H9 (cell line): ENCODE measurements at regions not wholly inside any gene's neighbourhood (a gene's known extent, or its start where the extent isn't known, plus 50 kb on each side); places are given as distances from the start of the nearest gene placed in this dataset.

Experiments
- DNase-seq: peaks from one replicate; pipeline ENCODE4 v3.0.0-alpha.2; 2017
- H2AFZ ChIP-seq: one replicate; pipeline ENCODE4 v1.6.1; 2013; ENCODE audit warnings: mild to moderate bottlenecking, low read length, control low read depth, moderate library complexity
- H2AK5ac ChIP-seq: 2 replicates; pipeline ENCODE4 v1.6.1; 2013; ENCODE audit warnings: low read length, control low read depth, mixed read lengths; ENCODE audit not compliant: insufficient read length
- H2BK120ac ChIP-seq: one replicate; pipeline ENCODE4 v1.6.1; 2013; ENCODE audit warnings: low read depth, mild to moderate bottlenecking, low read length, control low read depth, inconsistent platforms; ENCODE audit not compliant: poor library complexity, severe bottlenecking
- H2BK12ac ChIP-seq: 2 replicates; pipeline ENCODE4 v1.6.1; 2013; ENCODE audit warnings: low read length, control low read depth, mixed read lengths, low read depth; ENCODE audit not compliant: insufficient read length
- H2BK15ac ChIP-seq: 2 replicates; pipeline ENCODE4 v1.6.1; 2013; ENCODE audit warnings: low read depth, low read length, control low read depth
- H2BK20ac ChIP-seq: one replicate; pipeline ENCODE4 v1.6.1; 2013; ENCODE audit warnings: low read depth, mild to moderate bottlenecking, low read length, control low read depth, inconsistent platforms; ENCODE audit not compliant: poor library complexity, severe bottlenecking
- H2BK5ac ChIP-seq: 2 replicates; pipeline ENCODE4 v1.6.1; 2013; ENCODE audit warnings: low read length, control low read depth, mixed read lengths; ENCODE audit not compliant: insufficient read length
- H3K14ac ChIP-seq: 2 replicates; pipeline ENCODE4 v1.6.1; 2013; ENCODE audit warnings: low read length, control low read depth; ENCODE audit not compliant: insufficient read depth
- H3K18ac ChIP-seq: 2 replicates; pipeline ENCODE4 v1.6.1; 2013; ENCODE audit warnings: low read depth, mild to moderate bottlenecking, mixed read lengths, low read length, control low read depth; ENCODE audit not compliant: insufficient read length
- H3K23ac ChIP-seq: 2 replicates; pipeline ENCODE4 v1.6.1; 2013; ENCODE audit warnings: low read length, control low read depth, mixed read lengths, low read depth; ENCODE audit not compliant: insufficient read length
- H3K23me2 ChIP-seq: 2 replicates; pipeline ENCODE4 v1.6.1; 2013; ENCODE audit warnings: low read depth, mild to moderate bottlenecking, mixed read lengths, low read length, control low read depth; ENCODE audit not compliant: insufficient read length, poor library complexity, severe bottlenecking
- H3K27ac ChIP-seq: 2 replicates; pipeline ENCODE4 v1.5.1; 2013; ENCODE audit warnings: low read length, control low read depth, mixed read lengths, low read depth; ENCODE audit not compliant: insufficient read length
- H3K27me3 ChIP-seq: 2 replicates; pipeline ENCODE4 v1.6.1; 2013; ENCODE audit warnings: low read length, control low read depth, inconsistent platforms; ENCODE audit not compliant: insufficient read depth
- H3K4ac ChIP-seq: 2 replicates; pipeline ENCODE4 v1.6.1; 2013; ENCODE audit warnings: low read depth, mild to moderate bottlenecking, control low read depth, inconsistent platforms, low read length, moderate library complexity
- H3K4me1 ChIP-seq: 2 replicates; pipeline ENCODE4 v1.6.1; 2013; ENCODE audit warnings: low read length, control low read depth, inconsistent platforms; ENCODE audit not compliant: insufficient read depth
- H3K4me2 ChIP-seq: 2 replicates; pipeline ENCODE4 v1.6.1; 2013; ENCODE audit warnings: low read length, control low read depth, mixed read lengths; ENCODE audit not compliant: insufficient read length, insufficient read depth
- H3K56ac ChIP-seq: 2 replicates; pipeline ENCODE4 v1.6.1; 2013; ENCODE audit warnings: low read depth, mild to moderate bottlenecking, mixed read lengths, low read length, control low read depth; ENCODE audit not compliant: insufficient read length
- H3K79me1 ChIP-seq: 2 replicates; pipeline ENCODE4 v1.6.1; 2013; ENCODE audit warnings: low read depth, mild to moderate bottlenecking, moderate library complexity, low read length, control low read depth, inconsistent platforms; ENCODE audit not compliant: insufficient read depth, poor library complexity, severe bottlenecking
- H3K79me2 ChIP-seq: 2 replicates; pipeline ENCODE4 v1.6.1; 2013; ENCODE audit warnings: low read length, control low read depth, inconsistent platforms; ENCODE audit not compliant: insufficient read depth
- H3K9ac ChIP-seq: 2 replicates; pipeline ENCODE4 v1.6.1; 2013; ENCODE audit warnings: low read length, control low read depth, mixed read lengths; ENCODE audit not compliant: insufficient read length; ENCODE audit errors: extremely low read depth
- H3K9me3 ChIP-seq: one replicate; pipeline ENCODE4 v1.6.1; 2013; ENCODE audit warnings: low read depth, low read length, inconsistent platforms; ENCODE audit not compliant: control insufficient read depth
- H3T11ph ChIP-seq: one replicate; pipeline ENCODE4 v1.6.1; 2013; ENCODE audit warnings: mild to moderate bottlenecking, low read length, control low read depth, inconsistent platforms
- H4K20me1 ChIP-seq: one replicate; pipeline ENCODE4 v1.6.1; 2013; ENCODE audit not compliant: control insufficient read depth, insufficient read length, insufficient read depth
- H4K5ac ChIP-seq: 2 replicates; pipeline ENCODE4 v1.6.1; 2013; ENCODE audit warnings: low read depth, mild to moderate bottlenecking, mixed read lengths, low read length, control low read depth; ENCODE audit not compliant: insufficient read length
- H4K8ac ChIP-seq: replicated peaks from 2 replicates; pipeline ENCODE4 v1.6.1; 2013; ENCODE audit warnings: low read length, control low read depth, mixed read lengths, low read depth; ENCODE audit not compliant: insufficient read length
- H4K91ac ChIP-seq: 2 replicates; pipeline ENCODE4 v1.6.1; 2013; ENCODE audit warnings: low read depth, mild to moderate bottlenecking, moderate library complexity, mixed read lengths, low read length, control low read depth; ENCODE audit not compliant: insufficient read length
- H3K27ac Mint-ChIP-seq, 3 experiments: 2 replicates in 2 of 3; 3 replicates in 1 of 3; pipeline ENCODE4 v1.8.0; 2020 to 2021; ENCODE audit warnings: mixed read lengths in 3 of 3, mild to moderate bottlenecking in 1 of 3, moderate library complexity in 1 of 3
- H3K27me3 Mint-ChIP-seq: 2 replicates; pipeline ENCODE4 v1.8.0; 2021; ENCODE audit warnings: low read depth, mild to moderate bottlenecking, moderate library complexity, mixed read lengths
- H3K36me3 Mint-ChIP-seq, 3 experiments: 2 replicates in 2 of 3; 3 replicates in 1 of 3; pipeline ENCODE4 v1.8.0; 2020 to 2021; ENCODE audit warnings: low read depth in 3 of 3, mixed read lengths in 3 of 3; ENCODE audit not compliant: insufficient read depth in 1 of 3
- H3K4me1 Mint-ChIP-seq, 2 experiments: 2 replicates each; pipeline ENCODE4 v1.8.0; 2020; ENCODE audit warnings: mixed read lengths in 2 of 2
- H3K4me3 Mint-ChIP-seq, 2 experiments: 2 replicates in 1 of 2; 3 replicates in 1 of 2; pipeline ENCODE4 v1.8.0; 2020 to 2021; ENCODE audit warnings: mild to moderate bottlenecking in 2 of 2, mixed read lengths in 2 of 2, moderate library complexity in 1 of 2
- H3K9me3 Mint-ChIP-seq, 2 experiments: 2 replicates in 1 of 2; 3 replicates in 1 of 2; pipeline ENCODE4 v1.8.0; 2020; ENCODE audit warnings: mild to moderate bottlenecking in 2 of 2, mixed read lengths in 2 of 2, moderate library complexity in 1 of 2
- CTCF ChIP-seq: fragments of 200-600 bp; sonication (generic); conservative IDR thresholded peaks from 3 replicates; pipeline ENCODE4 v1.8.0; 2021; ENCODE audit warnings: antibody characterized with exemption, mild to moderate bottlenecking
- WGBS: extraction: QIAGEN DNeasy Blood & Tissue Kit; methylation state at CpG from one replicate; pipeline ENCODE4 v1.1.7; 2013; ENCODE audit warnings: missing lambda C conversion rate, low lambda C conversion rate, mixed read lengths; ENCODE audit not compliant: insufficient read length; ENCODE audit errors: extremely low coverage; 5-methylcytosine and 5-hydroxymethylcytosine counted together

DNA sequence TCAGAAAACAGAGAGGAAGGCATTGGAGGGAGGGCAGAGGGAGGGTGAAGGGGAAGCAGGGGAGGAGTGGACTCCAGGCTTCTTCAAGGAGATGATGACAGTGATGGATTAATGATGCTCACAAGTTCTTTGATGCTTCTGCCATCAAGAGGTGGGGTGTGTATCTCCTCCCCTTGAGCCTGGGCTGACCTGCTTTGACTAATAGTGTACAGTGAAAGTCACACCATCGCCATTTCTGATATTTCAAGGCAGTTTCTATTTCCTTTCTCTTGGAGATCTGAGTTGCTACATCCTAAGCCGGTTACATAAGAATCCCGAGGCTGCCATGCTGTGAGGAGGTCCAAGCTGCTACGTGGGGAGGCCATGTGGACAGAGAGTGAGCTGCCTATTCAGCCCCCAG lies 312.5 kb downstream of the MAF start:
- Histone ChIP-seq H2AFZ (no peak overlapping the region), H2AK5ac (no peak overlapping the region), H3K27ac (no peak overlapping the region), H2BK12ac (no peak overlapping the region), H3K18ac (no peak overlapping the region), H4K8ac (no peak overlapping the region), H2BK15ac (no peak overlapping the region), H4K5ac (no peak overlapping the region), H3K9ac (no peak overlapping the region), H3K9me3 (no peaks in the 10 kb centered on the region), H2BK20ac (no peak overlapping the region), H2BK5ac (no peak overlapping the region), H3K27me3 (no peaks in the 10 kb centered on the region), H3T11ph (no peak overlapping the region), H3K23me2 (no peaks in the 10 kb centered on the region), H3K79me2 (no peaks in the 10 kb centered on the region), H4K91ac (no peak overlapping the region), H3K56ac (no peak overlapping the region), H3K23ac (no peak overlapping the region), H2BK120ac (no peak overlapping the region), H3K4me2 (no peak overlapping the region), H3K14ac (no peak overlapping the region), H3K4me1 (peaks cover 3% of the 10 kb centered on the region; the same call in 1 of the 2 replicates), H4K20me1 (no peaks in the 10 kb centered on the region), H3K4ac (no peak overlapping the region), H3K79me1 (no peaks in the 10 kb centered on the region)
- no CpG with 5 or more reads among the region's 4 CpGs for WGBS
- Mint-ChIP-seq H3K4me3 (no peak overlapping the region), H3K27ac (no peak overlapping the region), H3K36me3 (no peaks in the 10 kb centered on the region), H3K9me3 (no peaks in the 10 kb centered on the region), H3K27me3 (peaks cover 5% of the 10 kb centered on the region), H3K4me1 (peaks cover 23 to 28% of the 10 kb centered on the region in 2 experiments)
- DNase-seq: no peak
- no peak for TF ChIP-seq CTCF
